Left lobe of liver (tissue), 2 donors: ENCODE measurements at regions not wholly inside any gene's neighbourhood (a gene's known extent, or its start where the extent isn't known, plus 50 kb on each side); places are given as distances from the start of the nearest gene placed in this dataset.
A peak's percentile ranks its signal among the peaks of the same experiment; 100 is the strongest.

Source experiments
- ATAC-seq: fragments of 200-7000 bp; cut with Tn5 transposase; one replicate; pipeline ENCODE4 v1.9.1; 2020; ENCODE audit warnings: mild to moderate bottlenecking, moderate library complexity
- DNase-seq: peaks from one replicate; pipeline ENCODE4 v3.0.0-alpha.2; 2020; ENCODE audit warnings: low spot score
- donor health status: DM: no; HTN: no; CAD: no; lungs with moderate emphysema.
- donor health status: DM: no; HTN: yes; CAD: no.

GRCh38 chr2:226680719-226681118, 118.9 kb downstream of the IRS1 start:
- DNase-seq (no peak), ATAC-seq (no peak)

- no peak for ATAC-seq
- DNase-seq: no peak
Measured at GRCh38 chr2:226679389-226680065, 120.1 kb downstream of the IRS1 start.

- no peak for DNase-seq
- peak; percentile 50 for ATAC-seq
Measured at GRCh38 chr2:226678422-226678821, 121.2 kb downstream of the IRS1 start.

- DNase-seq (no peak), ATAC-seq (peak; percentile 78)
Measured at GRCh38 chr2:226677080-226677479, 122.5 kb downstream of the IRS1 start.

GRCh38 chr2:226676618-226677017, 123.0 kb downstream of the IRS1 start:
- DNase-seq (no peak), ATAC-seq (peak; percentile 69)

- no peak for ATAC-seq
- no peak for DNase-seq
Measured at GRCh38 chr2:226674123-226674522, 125.5 kb downstream of the IRS1 start.

GRCh38 chr2:226673314-226673723, 126.3 kb downstream of the IRS1 start:
- DNase-seq: no peak
- ATAC-seq: no peak

GRCh38 chr2:226671141-226671676, 128.4 kb downstream of the IRS1 start:
- ATAC-seq (peak; percentile 79), DNase-seq (peak; percentile 47)

GRCh38 chr2:226669905-226670304, 129.7 kb downstream of the IRS1 start:
- DNase-seq (no peak), ATAC-seq (no peak)

- DNase-seq: no peak
- no peak for ATAC-seq
Measured at GRCh38 chr2:226669249-226669648, 130.4 kb downstream of the IRS1 start.

- DNase-seq: no peak
- ATAC-seq: no peak
Measured at GRCh38 chr2:226667736-226668135, 131.9 kb downstream of the IRS1 start.

GRCh38 chr2:226665306-226665831, 134.3 kb downstream of the IRS1 start:
- no peak for ATAC-seq

GRCh38 chr2:226664661-226665060, 135.0 kb downstream of the IRS1 start:
- no peak for DNase-seq
- no peak for ATAC-seq

More at GRCh38 chr2:226665306-226665831, 134.3 kb downstream of the IRS1 start:
- no peak for DNase-seq

- peak; percentile 85 for ATAC-seq
- DNase-seq: peak; percentile 90
Measured at GRCh38 chr2:226664140-226664539, 135.5 kb downstream of the IRS1 start.

GRCh38 chr2:226661789-226662545, 137.7 kb downstream of the IRS1 start:
- DNase-seq (no peak), ATAC-seq (no peak)

- peak; percentile 61 for ATAC-seq
Measured at GRCh38 chr2:226660526-226660925, 139.1 kb downstream of the IRS1 start.

GRCh38 chr2:226660124-226660523, 139.5 kb downstream of the IRS1 start:
- no peak for ATAC-seq
- no peak for DNase-seq

More at GRCh38 chr2:226660526-226660925, 139.1 kb downstream of the IRS1 start:
- peak; percentile 76 for DNase-seq

- DNase-seq: no peak
- peak; percentile 10 for ATAC-seq
Measured at GRCh38 chr2:226659410-226659809, 140.2 kb downstream of the IRS1 start.

- ATAC-seq (no peak), DNase-seq (no peak)
Measured at GRCh38 chr2:226658555-226658954, 141.1 kb downstream of the IRS1 start.

GRCh38 chr2:226657340-226658053, 142.1 kb downstream of the IRS1 start:
- ATAC-seq (peak; percentile 71), DNase-seq (no peak)

GRCh38 chr2:226656367-226656766, 143.3 kb downstream of the IRS1 start:
- no peak for ATAC-seq

More at GRCh38 chr2:226656367-226656766, 143.3 kb downstream of the IRS1 start:
- DNase-seq: no peak
